ENCODE measurements at regions not wholly inside any gene's neighbourhood (a gene's known extent, or its start where the extent isn't known, plus 50 kb on each side); places are given as distances from the start of the nearest gene placed in this dataset.

DNA sequence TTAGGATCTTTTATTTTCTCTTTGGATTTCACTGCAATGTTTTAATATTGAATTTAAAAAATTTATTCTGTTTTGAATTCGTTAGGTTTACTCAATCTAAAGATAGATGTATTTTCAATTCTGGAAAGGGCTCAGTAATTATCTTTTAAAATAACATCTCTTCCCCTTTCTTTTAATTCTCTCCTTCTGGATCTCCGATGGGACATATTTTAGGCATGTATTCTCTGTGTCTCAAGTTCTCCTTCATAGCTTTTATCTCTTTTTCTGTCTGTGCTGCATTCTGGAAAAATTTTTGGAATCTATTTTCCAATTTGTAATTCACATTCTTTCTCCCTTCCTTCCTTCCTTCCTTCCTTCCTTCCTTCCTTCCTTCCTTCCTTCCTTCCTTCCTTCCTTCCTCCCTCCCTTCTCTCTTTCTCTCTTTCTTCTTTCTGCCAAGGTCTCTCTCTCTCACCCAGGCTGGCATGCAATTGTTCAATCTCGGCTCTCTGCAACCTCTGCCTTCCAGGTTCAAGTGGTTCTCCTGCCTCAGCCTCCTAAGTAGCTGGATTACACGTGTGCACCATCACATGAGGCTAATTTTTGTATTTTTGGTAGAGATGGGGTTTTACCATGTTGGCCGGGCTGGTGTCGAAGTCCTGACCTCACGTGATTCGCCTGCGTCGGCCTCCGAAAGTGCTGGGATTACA is 98.5 kb upstream of the CTTNBP2 start:
- Mint-ChIP-seq H3K4me3 (ENCODE audit: unreplicated experiment) (no peak overlapping the region), H3K9me3 (ENCODE audit: unreplicated experiment) (no peaks in the 10 kb centered on the region), H3K4me1 (ENCODE audit: low read depth, unreplicated experiment) (no peaks in the 10 kb centered on the region)

GRCh38 chr7:117972606-117973005 is 99.4 kb upstream of the CTTNBP2 start:
- H3K4me3 Mint-ChIP-seq (ENCODE audit: unreplicated experiment) = no peak overlapping the region
- no peaks in the 10 kb centered on the region for H3K27me3 Mint-ChIP-seq (ENCODE audit: unreplicated experiment)
- DNase-seq = no peak
- no peak overlapping the region for H3K27ac Mint-ChIP-seq (ENCODE audit: unreplicated experiment)
- no peak for TF ChIP-seq CTCF (IDR thresholded peaks at IDR 0.05; ENCODE audit: partially characterized antibody, unreplicated experiment)
- H3K9me3 Mint-ChIP-seq (ENCODE audit: unreplicated experiment) = no peaks in the 10 kb centered on the region
- H3K4me1 Mint-ChIP-seq (ENCODE audit: low read depth, unreplicated experiment) = no peaks in the 10 kb centered on the region
- H3K36me3 Mint-ChIP-seq (ENCODE audit: unreplicated experiment) = no peaks in the 10 kb centered on the region

More for the DNA sequence above, 98.5 kb upstream of the CTTNBP2 start:
- no peaks in the 10 kb centered on the region for H3K36me3 Mint-ChIP-seq (ENCODE audit: unreplicated experiment)
- TF ChIP-seq CTCF (IDR thresholded peaks at IDR 0.05; ENCODE audit: partially characterized antibody, unreplicated experiment) = no peak
- H3K27me3 Mint-ChIP-seq (ENCODE audit: unreplicated experiment) = no peaks in the 10 kb centered on the region
- H3K27ac Mint-ChIP-seq (ENCODE audit: unreplicated experiment) = no peak overlapping the region
- no peak for DNase-seq

DNA sequence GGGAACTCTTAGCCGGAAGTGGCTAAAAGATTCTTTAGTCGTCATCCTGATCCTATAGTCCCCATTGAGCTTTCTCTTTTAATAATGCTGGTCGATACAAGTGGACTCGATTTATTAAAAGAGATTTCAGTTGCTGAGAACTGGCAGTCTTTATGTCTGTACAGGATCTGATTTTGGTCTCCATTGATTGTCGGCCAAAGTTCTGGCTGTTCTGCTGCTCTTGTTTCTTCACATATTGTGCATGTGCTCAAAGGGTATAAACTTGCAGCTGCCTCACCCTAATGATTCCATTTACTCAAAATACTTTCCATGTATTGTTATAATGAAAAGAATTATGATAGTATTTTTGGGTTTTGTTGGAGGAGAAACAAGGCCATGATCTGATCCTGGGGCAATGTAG is 100.7 kb upstream of the CTTNBP2 start:
- DNase-seq = no peak
- Mint-ChIP-seq H3K9me3 (ENCODE audit: unreplicated experiment) (no peaks in the 10 kb centered on the region), H3K27ac (ENCODE audit: unreplicated experiment) (no peak overlapping the region), H3K4me1 (ENCODE audit: low read depth, unreplicated experiment) (no peaks in the 10 kb centered on the region), H3K4me3 (ENCODE audit: unreplicated experiment) (no peak overlapping the region), H3K27me3 (ENCODE audit: unreplicated experiment) (no peaks in the 10 kb centered on the region), H3K36me3 (ENCODE audit: unreplicated experiment) (no peaks in the 10 kb centered on the region)
- no peak for TF ChIP-seq CTCF (IDR thresholded peaks at IDR 0.05; ENCODE audit: partially characterized antibody, unreplicated experiment)

DNA sequence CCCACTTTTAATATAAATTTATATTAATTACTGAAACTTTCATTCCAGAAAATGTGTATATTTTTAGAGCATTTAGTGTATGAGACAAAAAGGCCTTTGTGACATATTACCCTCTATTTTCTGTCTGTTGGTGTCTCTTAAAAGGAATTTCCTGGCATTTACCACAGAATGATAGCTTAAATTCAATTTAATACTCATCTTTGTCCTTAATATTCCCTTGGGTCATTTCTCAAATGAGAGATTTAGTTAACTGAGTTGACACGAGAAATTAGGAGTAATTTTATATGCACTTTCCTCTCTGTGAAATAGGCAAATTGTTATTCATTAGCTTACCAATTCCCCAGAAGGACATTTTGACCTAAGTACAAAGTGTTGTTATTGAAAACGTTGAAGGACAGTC is 101.7 kb upstream of the CTTNBP2 start:
- Mint-ChIP-seq H3K27ac (ENCODE audit: unreplicated experiment) (no peak overlapping the region), H3K27me3 (ENCODE audit: unreplicated experiment) (no peaks in the 10 kb centered on the region), H3K4me3 (ENCODE audit: unreplicated experiment) (no peak overlapping the region), H3K4me1 (ENCODE audit: low read depth, unreplicated experiment) (no peaks in the 10 kb centered on the region), H3K9me3 (ENCODE audit: unreplicated experiment) (no peaks in the 10 kb centered on the region), H3K36me3 (ENCODE audit: unreplicated experiment) (no peaks in the 10 kb centered on the region)
- no peak for DNase-seq
- no peak for TF ChIP-seq CTCF (IDR thresholded peaks at IDR 0.05; ENCODE audit: partially characterized antibody, unreplicated experiment)

GRCh38 chr7:117975476-117975875 is 102.2 kb upstream of the CTTNBP2 start:
- no peaks in the 10 kb centered on the region for H3K27me3 Mint-ChIP-seq (ENCODE audit: unreplicated experiment)
- no peak for DNase-seq
- no peak for TF ChIP-seq CTCF (IDR thresholded peaks at IDR 0.05; ENCODE audit: partially characterized antibody, unreplicated experiment)
- H3K4me1 Mint-ChIP-seq (ENCODE audit: low read depth, unreplicated experiment) = no peaks in the 10 kb centered on the region
- no peaks in the 10 kb centered on the region for H3K36me3 Mint-ChIP-seq (ENCODE audit: unreplicated experiment)
- no peak overlapping the region for H3K4me3 Mint-ChIP-seq (ENCODE audit: unreplicated experiment)
- no peaks in the 10 kb centered on the region for H3K9me3 Mint-ChIP-seq (ENCODE audit: unreplicated experiment)
- no peak overlapping the region for H3K27ac Mint-ChIP-seq (ENCODE audit: unreplicated experiment)
